GM12878 (cell line): ENCODE measurements at regions not wholly inside any gene's neighbourhood (a gene's known extent, or its start where the extent isn't known, plus 50 kb on each side); places are given as distances from the start of the nearest gene placed in this dataset.

ENCODE experiments used
- ATAC-seq: fragments of 200-7000 bp; cut with Tn5 transposase; 3 replicates; pipeline ENCODE4 v1.9.1; 2020; ENCODE audit warnings: mild to moderate bottlenecking, moderate library complexity
- BruUV-seq: library from RNA; stranded (reverse); fragments of 400-500 nt; replicated peaks from 2 replicates; lab custom pipeline; 2021; lab: Mats Ljungman, UMichigan
- CTCF ChIA-PET: fragments of 300-600 bp; sonication (Branson Sonifier 250); formaldehyde crosslinking; extraction: SDS; loops from one replicate; lab custom pipeline; 2021; ENCODE audit warnings: inconsistent platforms; lab: Yijun Ruan, JAX
- POLR2A ChIA-PET: fragments of 350-600 bp; formaldehyde crosslinking; extraction: SDS; loops from one replicate; lab custom pipeline; 2021; ENCODE audit warnings: inconsistent platforms; lab: Charles Lee
- RAD21 ChIA-PET: fragments of 300-600 bp; sonication (Branson Sonifier 250); formaldehyde crosslinking; loops from one replicate; lab custom pipeline; 2023; ENCODE audit warnings: antibody characterized with exemption; ENCODE audit not compliant: unreplicated experiment; lab: Charles Lee
- SMC1A ChIA-PET: fragments of 300-600 bp; sonication (Branson Sonifier 250); formaldehyde crosslinking; loops from one replicate; lab custom pipeline; 2023; ENCODE audit not compliant: unreplicated experiment, uncharacterized antibody; lab: Charles Lee
- DNase-seq: peaks from one replicate; pipeline ENCODE4 v3.0.0-alpha.2; 2011; ENCODE audit warnings: low read depth, low spot score
- FAIRE-seq: peaks from 3 replicates; lab custom pipeline; 2011; peaks lifted over from hg19 to GRCh38; lab: Jason Lieb, UNC
- H2AFZ ChIP-seq: 2 replicates; pipeline ENCODE4 v1.6.0; 2011; ENCODE audit warnings: low read depth, low read length, control low read depth; ENCODE audit not compliant: control insufficient read depth
- H3K27ac ChIP-seq: 2 replicates; pipeline ENCODE4 v1.5.1; 2011; ENCODE audit warnings: control low read depth; ENCODE audit not compliant: control insufficient read depth, insufficient read depth
- H3K27me3 ChIP-seq, 2 experiments: replicated peaks in 1 of 2; 2 replicates each; pipeline versions ENCODE4 v1.6.0 to v1.6.1; 2011; ENCODE audit warnings: low read length in 1 of 2; ENCODE audit not compliant: control insufficient read depth in 2 of 2, insufficient read depth in 2 of 2
- H3K36me3 ChIP-seq, 2 experiments: 2 replicates each; pipeline ENCODE4 v1.5.1; 2011; ENCODE audit warnings: low read length in 1 of 2; ENCODE audit not compliant: control insufficient read depth in 2 of 2, insufficient read depth in 2 of 2
- H3K4me1 ChIP-seq: 2 replicates; pipeline ENCODE4 v1.6.1; 2011; ENCODE audit warnings: mild to moderate bottlenecking, low read length, moderate library complexity, mixed read lengths; ENCODE audit not compliant: control insufficient read depth, insufficient read depth
- H3K4me2 ChIP-seq: 2 replicates; pipeline ENCODE4 v1.6.0; 2011; ENCODE audit warnings: control low read depth; ENCODE audit not compliant: control insufficient read depth, insufficient read depth
- H3K4me3 ChIP-seq: fragments of 200-600 bp; sonication (generic); 2 replicates; pipeline ENCODE4 v1.5.1; 2016
- H3K79me2 ChIP-seq: 2 replicates; pipeline ENCODE4 v1.6.0; 2011; ENCODE audit warnings: low read length; ENCODE audit not compliant: control insufficient read depth, insufficient read depth
- H3K9ac ChIP-seq: 2 replicates; pipeline ENCODE4 v1.8.0; 2011; ENCODE audit warnings: low read length, control low read depth, mixed read lengths; ENCODE audit not compliant: control insufficient read depth, insufficient read depth
- H3K9me3 ChIP-seq: replicated peaks from 3 replicates; pipeline ENCODE4 v1.5.1; 2011; ENCODE audit warnings: mild to moderate bottlenecking, low read length; ENCODE audit not compliant: control insufficient read depth, insufficient read depth
- H4K20me1 ChIP-seq: 2 replicates; pipeline ENCODE4 v1.6.0; 2011; ENCODE audit not compliant: control insufficient read depth, insufficient read depth
- BMI1 ChIP-seq: fragments of 450-650 bp; IDR thresholded peaks from 2 replicates; pipeline ENCODE4 v1.6.1; 2016; ENCODE audit warnings: mild to moderate bottlenecking, moderate library complexity, borderline replicate concordance
- DPF2 ChIP-seq: fragments of 450-650 bp; IDR thresholded peaks from 2 replicates; pipeline ENCODE4 v1.6.1; 2017; ENCODE audit warnings: mild to moderate bottlenecking
- E2F8 ChIP-seq: fragments of 450-650 bp; IDR thresholded peaks from 2 replicates; pipeline ENCODE4 v1.6.1; 2018; ENCODE audit warnings: mild to moderate bottlenecking, low read depth, moderate library complexity; ENCODE audit not compliant: partially characterized antibody
- EED ChIP-seq: sonication (generic); IDR thresholded peaks from 2 replicates; pipeline ENCODE4 v1.6.1; 2016; ENCODE audit warnings: antibody characterized with exemption, low read depth
- ETV6 ChIP-seq, 2 experiments: fragments of 450-650 bp in 1 of 2; IDR thresholded peaks in 1 of 2; conservative IDR thresholded peaks in 1 of 2; 2 replicates each; pipeline ENCODE4 v1.6.1; 2014; ENCODE audit warnings: antibody characterized with exemption in 1 of 2, borderline replicate concordance in 1 of 2, low read depth in 1 of 2, mild to moderate bottlenecking in 1 of 2, moderate library complexity in 1 of 2
- HDGF ChIP-seq: fragments of 450-650 bp; IDR thresholded peaks from 2 replicates; pipeline ENCODE4 v1.6.1; 2016; ENCODE audit warnings: antibody characterized with exemption
- NFYB ChIP-seq: IDR thresholded peaks from 2 replicates; pipeline ENCODE4 v1.6.1; 2011; ENCODE audit warnings: low read depth, mild to moderate bottlenecking, low read length, improper control_type of control experiment, moderate library complexity; ENCODE audit not compliant: insufficient read depth
- NR2C2 ChIP-seq: IDR thresholded peaks from 2 replicates; pipeline ENCODE4 v1.6.1; 2011; ENCODE audit warnings: borderline replicate concordance, low read depth; ENCODE audit not compliant: control insufficient read depth, insufficient read length
- RELA ChIP-seq: fragments of 450-650 bp; IDR thresholded peaks from 2 replicates; pipeline ENCODE4 v1.8.0; 2014; ENCODE audit warnings: borderline replicate concordance; ENCODE audit not compliant: partially characterized antibody
- SIX5 ChIP-seq: IDR thresholded peaks from 2 replicates; pipeline ENCODE4 v1.6.1; 2011; ENCODE audit warnings: mild to moderate bottlenecking, low read depth, low read length, moderate library complexity; ENCODE audit not compliant: severe bottlenecking
- SMC3 ChIP-seq: IDR thresholded peaks from 2 replicates; pipeline ENCODE4 v1.6.1; 2011; ENCODE audit warnings: low read length, improper control_type of control experiment, borderline replicate concordance
- SP1 ChIP-seq: IDR thresholded peaks from one replicate; pipeline ENCODE4 v1.6.1; 2011; ENCODE audit warnings: low read depth, low read length
- WRNIP1 ChIP-seq: IDR thresholded peaks from 2 replicates; pipeline ENCODE4 v1.6.1; 2011; ENCODE audit warnings: low read depth, low read length, improper control_type of control experiment, borderline replicate concordance
- YY1 ChIP-seq: IDR thresholded peaks from 2 replicates; pipeline ENCODE4 v1.6.1; 2011; ENCODE audit warnings: low read depth, mild to moderate bottlenecking, low read length
- WGBS: methylation state at CpG from one replicate; pipeline ENCODE4 v1.1.6; 2016; ENCODE audit warnings: low lambda C conversion rate; ENCODE audit not compliant: insufficient replicate concordance, insufficient coverage; ENCODE audit errors: missing lambda C conversion rate; 5-methylcytosine and 5-hydroxymethylcytosine counted together
- in situ Hi-C: fragments of 300-500 bp; cut with MboI; formaldehyde crosslinking; loops from 9 replicates; pipeline ENCODE4 v1.14.3; 2018; ENCODE audit warnings: mixed read lengths
- intact Hi-C: fragments of 100-400 bp; cut with micrococcal nuclease; formaldehyde crosslinking; loops from one replicate; pipeline ENCODE4 v1.14.2; 2022; ENCODE audit not compliant: unreplicated experiment
- TF ChIP-seq, protein P1 (sequence below): fragments of 450-650 bp; IDR thresholded peaks from 2 replicates; pipeline ENCODE4 v1.6.1; 2016; ENCODE audit warnings: mild to moderate bottlenecking

DNA sequence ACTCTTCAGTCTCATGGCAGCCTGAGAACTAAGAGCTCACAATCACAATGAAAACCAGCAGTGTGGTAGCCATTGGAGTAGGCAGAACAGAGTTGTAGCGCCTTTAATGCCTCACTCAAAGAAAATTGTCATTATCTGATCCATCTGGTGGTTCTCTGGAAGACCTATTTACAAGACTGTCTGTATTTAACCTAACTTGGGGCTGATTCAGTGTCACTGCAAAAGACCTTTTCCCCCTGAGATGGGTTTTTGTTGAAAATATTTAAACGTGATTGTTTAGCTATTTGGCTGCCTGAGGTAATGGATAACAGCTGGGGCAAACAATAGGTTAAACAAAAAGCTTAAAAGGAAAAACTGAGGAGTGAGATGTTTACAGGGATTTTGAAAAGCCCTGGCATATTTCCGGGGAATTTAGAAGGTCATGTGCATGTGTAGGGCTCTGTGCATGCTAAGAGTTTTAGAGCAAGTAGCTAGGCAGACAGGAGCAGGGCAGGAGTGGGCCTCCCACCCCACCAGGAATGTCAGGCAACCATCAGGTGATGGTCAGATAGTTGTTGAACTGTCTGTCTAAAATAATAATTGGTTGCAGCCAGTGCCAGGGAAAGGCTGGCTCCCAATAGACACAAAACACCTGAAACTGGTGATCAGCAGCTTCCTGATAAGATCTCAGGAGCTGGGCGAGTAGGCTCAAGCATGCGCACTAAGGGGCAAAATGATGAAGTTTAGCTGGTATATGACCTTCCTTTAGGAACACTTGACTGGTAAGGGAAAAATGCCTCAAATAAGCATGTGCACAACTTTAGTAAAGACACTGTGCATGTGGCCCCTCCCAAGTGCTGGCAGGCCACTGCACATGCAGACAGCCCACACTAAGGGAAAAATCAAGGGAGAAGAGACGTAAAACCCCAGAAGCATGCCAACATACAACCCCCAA lies 70.8 kb upstream of the AKIRIN2 start (continued):
- TF ChIP-seq NFYB, result no peak
- TF ChIP-seq EED, result no peak
- TF ChIP-seq, protein P1, sequence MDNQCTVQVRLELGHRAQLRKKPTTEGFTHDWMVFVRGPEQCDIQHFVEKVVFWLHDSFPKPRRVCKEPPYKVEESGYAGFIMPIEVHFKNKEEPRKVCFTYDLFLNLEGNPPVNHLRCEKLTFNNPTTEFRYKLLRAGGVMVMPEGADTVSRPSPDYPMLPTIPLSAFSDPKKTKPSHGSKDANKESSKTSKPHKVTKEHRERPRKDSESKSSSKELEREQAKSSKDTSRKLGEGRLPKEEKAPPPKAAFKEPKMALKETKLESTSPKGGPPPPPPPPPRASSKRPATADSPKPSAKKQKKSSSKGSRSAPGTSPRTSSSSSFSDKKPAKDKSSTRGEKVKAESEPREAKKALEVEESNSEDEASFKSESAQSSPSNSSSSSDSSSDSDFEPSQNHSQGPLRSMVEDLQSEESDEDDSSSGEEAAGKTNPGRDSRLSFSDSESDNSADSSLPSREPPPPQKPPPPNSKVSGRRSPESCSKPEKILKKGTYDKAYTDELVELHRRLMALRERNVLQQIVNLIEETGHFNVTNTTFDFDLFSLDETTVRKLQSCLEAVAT, result no peak
- TF ChIP-seq DPF2, result no peak
- TF ChIP-seq BMI1, result no peak
- no peak for TF ChIP-seq ETV6 (conservative IDR thresholded peaks at IDR 0.05 in 1 of 2, IDR thresholded peaks at IDR 0.05 in 1 of 2; ENCODE audit: borderline replicate concordance in 1 of 2, low read depth in 1 of 2)
- no peak for TF ChIP-seq SMC3

- Histone ChIP-seq H3K9ac (no peak overlapping the region), H3K36me3 (no peaks in the 10 kb centered on the region), H3K79me2 (no peaks in the 10 kb centered on the region), H3K4me3 (no peak overlapping the region), H3K4me1 (no peaks in the 10 kb centered on the region), H3K27me3 (no peaks in the 10 kb centered on the region), H4K20me1 (no peaks in the 10 kb centered on the region), H3K27ac (no peak overlapping the region), H3K4me2 (no peak overlapping the region), H3K9me3 (no peaks in the 10 kb centered on the region), H2AFZ (no peak overlapping the region)
- DNase-seq (no peak), FAIRE-seq (no peak), ATAC-seq (no peak)
- ChIA-PET SMC1A (interaction anchor here (1.4 kb wide), 1 partner anchor 12 kb away, joined by 3 read pairs; no protein-coding TSS in a partner anchor), CTCF (no interaction called here), RAD21 (no interaction called here), POLR2A (no interaction called here)
- WGBS, result 91% methylated on average over 10 of the region's 10 CpGs
- TF ChIP-seq HDGF (no peak), E2F8 (no peak), SP1 (no peak), YY1 (no peak), WRNIP1 (no peak), SIX5 (no peak), NR2C2 (no peak), RELA (no peak)
- intact Hi-C loops (no loop called here), in situ Hi-C loops (no loop called here)
- BruUV-seq, result no TSS peak
Observed at GRCh38 chr6:87767478-87767877, 65.4 kb upstream of the AKIRIN2 start.
